Dedifferentiated amniotic fluid mesenchymal stem cell (primary cell): ENCODE measurements at regions not wholly inside any gene's neighbourhood (a gene's known extent, or its start where the extent isn't known, plus 50 kb on each side); places are given as distances from the start of the nearest gene placed in this dataset.
"Not testable (repeated sequence)": the region's sequence is repeated elsewhere in the genome, so short reads cannot be mapped to it uniquely, and the experiment has no call there.

Experiments
- DNase-seq: peaks from one replicate; pipeline ENCODE4 v3.0.0-alpha.2; 2016; ENCODE audit errors: extremely low spot score

GRCh38 chr15:45810201-45810600 is 175.4 kb downstream of the SQOR start:
- no peak for DNase-seq

- DNase-seq = no peak
Observed at GRCh38 chr15:45812200-45812599, 177.4 kb downstream of the SQOR start.

- DNase-seq = not testable (repeated sequence)
Observed at GRCh38 chr15:45817578-45817977, 182.7 kb downstream of the SQOR start.

GRCh38 chr15:45821390-45821789 is 186.6 kb downstream of the SQOR start:
- DNase-seq = no peak

GRCh38 chr15:45822968-45823367 is 188.1 kb downstream of the SQOR start:
- DNase-seq = not testable (repeated sequence)

GRCh38 chr15:45827275-45827674 is 192.4 kb downstream of the SQOR start:
- DNase-seq = no peak

- DNase-seq = no peak
Observed at GRCh38 chr15:45827766-45828165, 192.9 kb downstream of the SQOR start.

GRCh38 chr15:45829336-45830153 is 194.7 kb downstream of the SQOR start:
- DNase-seq = no peak

- DNase-seq = no peak
Observed at GRCh38 chr15:45831787-45832186, 197.0 kb downstream of the SQOR start.

- no peak for DNase-seq
Observed at GRCh38 chr15:45834622-45835021, 199.8 kb downstream of the SQOR start.

GRCh38 chr15:45842151-45842550 is 207.3 kb downstream of the SQOR start:
- DNase-seq = no peak

GRCh38 chr15:45847645-45848044 is 212.8 kb downstream of the SQOR start:
- no peak for DNase-seq

GRCh38 chr15:45849136-45849535 is 214.3 kb downstream of the SQOR start:
- no peak for DNase-seq

- no peak for DNase-seq
Observed at GRCh38 chr15:45854455-45855202, 219.8 kb downstream of the SQOR start.

- no peak for DNase-seq
Observed at GRCh38 chr15:45855210-45855906, 220.5 kb downstream of the SQOR start.

- no peak for DNase-seq
Observed at GRCh38 chr15:45855907-45856579, 221.2 kb downstream of the SQOR start.

GRCh38 chr15:45857291-45857690 is 222.5 kb downstream of the SQOR start:
- no peak for DNase-seq

GRCh38 chr15:45858491-45858890 is 223.7 kb downstream of the SQOR start:
- no peak for DNase-seq

- no peak for DNase-seq
Observed at GRCh38 chr15:45862034-45862433, 227.2 kb downstream of the SQOR start.

GRCh38 chr15:45863881-45864580 is 229.2 kb downstream of the SQOR start:
- no peak for DNase-seq

GRCh38 chr15:45866616-45867015 is 231.8 kb downstream of the SQOR start:
- no peak for DNase-seq
